Naive thymus-derived CD4-positive, alpha-beta T cell (primary cell): ENCODE measurements at regions not wholly inside any gene's neighbourhood (a gene's known extent, or its start where the extent isn't known, plus 50 kb on each side); places are given as distances from the start of the nearest gene placed in this dataset.

Experiments used
- ATAC-seq: fragments of 150-1000 bp; cut with Tn5 transposase; 2 replicates; pipeline ENCODE4 v1.10.0; 2021; ENCODE audit warnings: mild to moderate bottlenecking, moderate library complexity
- CTCF ChIA-PET: fragments of 350-600 bp; sonication (Branson Sonifier 250); formaldehyde crosslinking; loops from one replicate; lab custom pipeline; 2021; ENCODE audit warnings: antibody characterized with exemption; lab: Charles Lee
- POLR2A ChIA-PET: fragments of 350-600 bp; sonication (Branson Sonifier 250); formaldehyde crosslinking; loops from one replicate; lab custom pipeline; 2021; ENCODE audit warnings: antibody characterized with exemption, inconsistent platforms; lab: Charles Lee
- DNase-seq, 9 donors: peaks; one replicate each; pipeline versions ENCODE4 v3.0.0 to v3.0.0-alpha.2; 2020 to 2022; ENCODE audit warnings: mixed read lengths in 1 of 9
- H3K27ac ChIP-seq: one replicate; pipeline ENCODE4 v1.7.0; 2013; ENCODE audit warnings: mild to moderate bottlenecking, low read depth, low read length, moderate library complexity
- H3K27me3 ChIP-seq, 2 donors: one replicate each; pipeline ENCODE4 v1.7.0; 2013; ENCODE audit warnings: low read length in 2 of 2, mild to moderate bottlenecking in 2 of 2, moderate library complexity in 2 of 2; ENCODE audit not compliant: control insufficient read depth in 2 of 2, insufficient read depth in 2 of 2
- H3K36me3 ChIP-seq, 3 experiments: 1 replicate in 2 of 3; 2 replicates in 1 of 3; pipeline ENCODE4 v1.7.0; 2013; ENCODE audit warnings: low read length in 3 of 3, mild to moderate bottlenecking in 3 of 3, moderate library complexity in 1 of 3; ENCODE audit not compliant: insufficient read depth in 3 of 3, control insufficient read depth in 2 of 3
- H3K4me1 ChIP-seq, 2 donors: one replicate each; pipeline ENCODE4 v1.7.0; 2013; ENCODE audit warnings: low read length in 2 of 2, mild to moderate bottlenecking in 2 of 2, moderate library complexity in 1 of 2; ENCODE audit not compliant: control insufficient read depth in 2 of 2, insufficient read depth in 2 of 2
- H3K4me3 ChIP-seq: 2 replicates; pipeline ENCODE4 v1.7.0; 2013; ENCODE audit warnings: mild to moderate bottlenecking, low read length
- H3K9me3 ChIP-seq, 3 experiments: 1 replicate in 2 of 3; 2 replicates in 1 of 3; pipeline ENCODE4 v1.7.0; 2013; ENCODE audit warnings: low read length in 3 of 3; ENCODE audit not compliant: control insufficient read depth in 2 of 3
- H3K27ac Mint-ChIP-seq, 9 donors: one replicate each; pipeline ENCODE4 v1.8.0; 2020 to 2022; ENCODE audit warnings: mixed read lengths in 9 of 9, mild to moderate bottlenecking in 8 of 9, moderate library complexity in 5 of 9, inconsistent platforms in 2 of 9
- H3K27me3 Mint-ChIP-seq, 5 donors: one replicate each; pipeline ENCODE4 v1.8.0; 2021 to 2022; ENCODE audit warnings: mixed read lengths in 5 of 5, mild to moderate bottlenecking in 1 of 5
- H3K36me3 Mint-ChIP-seq, 5 donors: one replicate each; pipeline ENCODE4 v1.8.0; 2020 to 2022; ENCODE audit warnings: mixed read lengths in 5 of 5, mild to moderate bottlenecking in 3 of 5, inconsistent platforms in 1 of 5
- H3K4me1 Mint-ChIP-seq, 7 donors: one replicate each; pipeline ENCODE4 v1.8.0; 2020 to 2022; ENCODE audit warnings: mixed read lengths in 7 of 7, mild to moderate bottlenecking in 3 of 7, inconsistent platforms in 1 of 7
- H3K4me3 Mint-ChIP-seq, 10 donors: one replicate each; pipeline ENCODE4 v1.8.0; 2020 to 2022; ENCODE audit warnings: mild to moderate bottlenecking in 10 of 10, mixed read lengths in 10 of 10, moderate library complexity in 6 of 10, inconsistent platforms in 2 of 10
- H3K9me3 Mint-ChIP-seq, 11 donors: one replicate each; pipeline ENCODE4 v1.8.0; 2020 to 2022; ENCODE audit warnings: mixed read lengths in 11 of 11, mild to moderate bottlenecking in 4 of 11, inconsistent platforms in 1 of 11, moderate library complexity in 1 of 11
- intact Hi-C, 2 donors: fragments of 100-400 bp; cut with micrococcal nuclease; formaldehyde crosslinking; loops; one replicate each; pipeline ENCODE4 v1.15.1; 2023

GRCh38 chr2:144858211-144858610 lies 338.3 kb upstream of the ZEB2 start:
- intact Hi-C loops: no loop called here
- ATAC-seq (no peak), DNase-seq (no peak)
- ChIA-PET POLR2A (no interaction called here), CTCF (interaction anchor here (0.6 kb wide), 1 partner anchor 510 kb away, joined by 3 read pairs; no protein-coding TSS in a partner anchor)
- H3K4me1 Mint-ChIP-seq: no peaks in the 10 kb centered on the region
- H3K4me1 ChIP-seq: no peaks in the 10 kb centered on the region
- H3K27ac ChIP-seq: no peak overlapping the region
- H3K4me3 ChIP-seq: no peak overlapping the region
- H3K27ac Mint-ChIP-seq: no peak overlapping the region
- H3K9me3 ChIP-seq: no peaks in the 10 kb centered on the region
- H3K27me3 ChIP-seq: no peaks in the 10 kb centered on the region
- H3K9me3 Mint-ChIP-seq: peaks cover 0 to 9% (median 0%) of the 10 kb centered on the region in 11 donors
- no peak overlapping the region for H3K4me3 Mint-ChIP-seq
- no peaks in the 10 kb centered on the region for H3K27me3 Mint-ChIP-seq
- no peaks in the 10 kb centered on the region for H3K36me3 ChIP-seq
- no peaks in the 10 kb centered on the region for H3K36me3 Mint-ChIP-seq

DNA sequence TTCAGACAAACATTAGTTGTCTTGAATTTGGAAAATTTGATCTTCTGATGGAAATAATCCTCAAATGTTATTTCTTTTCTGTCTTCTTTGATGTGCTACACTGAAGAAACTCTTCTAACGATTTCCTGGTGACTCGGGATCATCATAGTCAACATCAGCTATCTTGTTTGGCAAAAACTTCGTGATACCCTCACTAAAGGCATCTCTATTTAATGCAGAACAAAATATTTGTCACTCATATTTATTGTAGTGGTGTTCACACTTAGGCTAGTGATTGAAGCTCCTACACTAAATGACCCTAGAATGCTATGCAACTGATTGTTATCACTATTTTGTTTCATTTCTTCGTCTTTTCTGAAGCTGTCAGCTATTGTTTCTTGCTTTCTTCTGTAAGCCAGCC lies 334.7 kb upstream of the ZEB2 start:
- Histone ChIP-seq H3K27me3 (no peaks in the 10 kb centered on the region), H3K9me3 (no peaks in the 10 kb centered on the region), H3K4me1 (no peaks in the 10 kb centered on the region), H3K27ac (no peak overlapping the region), H3K36me3 (no peaks in the 10 kb centered on the region), H3K4me3 (no peak overlapping the region)
- Mint-ChIP-seq H3K27me3 (no peaks in the 10 kb centered on the region), H3K36me3 (no peaks in the 10 kb centered on the region), H3K27ac (no peak overlapping the region), H3K4me1 (no peaks in the 10 kb centered on the region), H3K9me3 (peaks cover 0 to 9% (median 0%) of the 10 kb centered on the region in 11 donors), H3K4me3 (no peak overlapping the region)
- ChIA-PET POLR2A (no interaction called here), CTCF (no interaction called here)
- intact Hi-C loops: no loop called here
- DNase-seq (no peak), ATAC-seq (no peak)

DNA sequence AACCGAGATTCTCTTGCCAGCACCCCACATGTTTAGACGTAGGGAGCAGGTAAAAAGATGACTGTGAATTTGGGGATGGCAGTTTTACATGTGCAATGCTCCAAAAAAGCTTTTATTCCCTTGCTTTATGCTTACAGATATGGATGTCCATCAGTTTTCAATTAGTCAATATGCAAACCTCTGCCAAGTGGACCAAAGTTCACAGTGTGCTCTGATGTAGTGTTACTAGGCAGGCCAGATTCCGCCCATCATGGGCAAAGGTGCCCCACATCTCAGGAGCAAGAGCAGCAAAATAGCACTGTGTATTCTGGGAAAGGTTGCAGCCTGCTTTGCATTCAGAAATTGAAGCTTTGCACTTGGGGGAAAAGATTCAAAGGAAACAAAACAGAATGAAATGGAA lies 329.7 kb upstream of the ZEB2 start:
- Mint-ChIP-seq H3K4me3 (no peak overlapping the region), H3K27ac (no peak overlapping the region), H3K36me3 (no peaks in the 10 kb centered on the region), H3K9me3 (peaks cover 0 to 6% (median 0%) of the 10 kb centered on the region in 11 donors), H3K27me3 (no peaks in the 10 kb centered on the region), H3K4me1 (no peaks in the 10 kb centered on the region)
- DNase-seq: no peak
- Histone ChIP-seq H3K27me3 (no peaks in the 10 kb centered on the region), H3K9me3 (no peaks in the 10 kb centered on the region), H3K4me1 (no peaks in the 10 kb centered on the region), H3K27ac (no peak overlapping the region), H3K36me3 (no peaks in the 10 kb centered on the region), H3K4me3 (no peak overlapping the region)
- ChIA-PET CTCF (no interaction called here), POLR2A (no interaction called here)
- intact Hi-C loops: no loop called here
- no peak for ATAC-seq

DNA sequence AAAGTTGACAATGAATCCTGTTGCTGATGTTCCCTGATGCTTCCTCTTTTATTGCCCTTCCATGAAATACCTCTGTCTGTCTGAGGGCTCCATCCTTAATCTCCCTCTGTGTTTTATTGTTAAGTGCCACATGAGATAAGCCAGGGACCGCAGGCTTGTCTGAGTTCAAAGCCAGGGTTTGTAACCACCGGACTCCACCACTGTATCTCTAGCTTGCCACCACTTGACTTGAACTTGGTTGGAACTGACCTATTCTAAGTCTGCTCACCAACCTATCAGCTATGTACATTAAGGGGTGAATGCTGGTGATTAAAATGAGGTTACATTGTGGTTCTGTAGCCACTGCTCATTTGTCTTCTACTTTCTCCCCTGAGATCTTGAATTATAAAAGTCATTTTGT lies 328.5 kb upstream of the ZEB2 start:
- H3K27me3 ChIP-seq: no peaks in the 10 kb centered on the region
- intact Hi-C loops: no loop called here
- no peaks in the 10 kb centered on the region for H3K9me3 ChIP-seq
- Mint-ChIP-seq H3K36me3 (no peaks in the 10 kb centered on the region), H3K9me3 (no peaks in the 10 kb centered on the region), H3K27ac (no peak overlapping the region), H3K27me3 (no peaks in the 10 kb centered on the region), H3K4me1 (no peaks in the 10 kb centered on the region), H3K4me3 (no peak overlapping the region)
- no peak overlapping the region for H3K27ac ChIP-seq
- ATAC-seq: no peak
- DNase-seq: no peak
- no peaks in the 10 kb centered on the region for H3K36me3 ChIP-seq
- no peak overlapping the region for H3K4me3 ChIP-seq
- CTCF ChIA-PET: no interaction called here
- POLR2A ChIA-PET: no interaction called here
- H3K4me1 ChIP-seq: no peaks in the 10 kb centered on the region

- no peaks in the 10 kb centered on the region for H3K36me3 ChIP-seq
- no peak overlapping the region for H3K27ac Mint-ChIP-seq
- H3K4me1 ChIP-seq: no peaks in the 10 kb centered on the region
- H3K9me3 Mint-ChIP-seq: no peaks in the 10 kb centered on the region
- H3K4me3 ChIP-seq: no peak overlapping the region
- intact Hi-C loops: no loop called here
- H3K4me1 Mint-ChIP-seq: no peaks in the 10 kb centered on the region
- H3K36me3 Mint-ChIP-seq: no peaks in the 10 kb centered on the region
- ATAC-seq: no peak
- no peak overlapping the region for H3K27ac ChIP-seq
- POLR2A ChIA-PET: no interaction called here
- no peaks in the 10 kb centered on the region for H3K9me3 ChIP-seq
- H3K27me3 Mint-ChIP-seq: no peaks in the 10 kb centered on the region
- CTCF ChIA-PET: no interaction called here
- no peak for DNase-seq
- H3K4me3 Mint-ChIP-seq: no peak overlapping the region
- H3K27me3 ChIP-seq: no peaks in the 10 kb centered on the region
Observed at GRCh38 chr2:144847347-144848080, 327.6 kb upstream of the ZEB2 start.

- Histone ChIP-seq H3K9me3 (no peaks in the 10 kb centered on the region), H3K27me3 (no peaks in the 10 kb centered on the region), H3K36me3 (no peaks in the 10 kb centered on the region), H3K4me1 (no peaks in the 10 kb centered on the region), H3K27ac (no peak overlapping the region), H3K4me3 (no peak overlapping the region)
- Mint-ChIP-seq H3K4me1 (no peaks in the 10 kb centered on the region), H3K36me3 (no peaks in the 10 kb centered on the region), H3K9me3 (peaks cover 0 to 8% (median 0%) of the 10 kb centered on the region in 11 donors), H3K4me3 (no peak overlapping the region), H3K27ac (no peak overlapping the region), H3K27me3 (peaks cover 0 to 12% (median 4%) of the 10 kb centered on the region in 5 donors)
- ChIA-PET CTCF (no interaction called here), POLR2A (no interaction called here)
- DNase-seq (no peak), ATAC-seq (no peak)
- intact Hi-C loops: no loop called here
Observed at GRCh38 chr2:144836635-144837350, 316.9 kb upstream of the ZEB2 start.
